ENCODE measurements at regions not wholly inside any gene's neighbourhood (a gene's known extent, or its start where the extent isn't known, plus 50 kb on each side); places are given as distances from the start of the nearest gene placed in this dataset.
A peak's percentile ranks its signal among the peaks of the same experiment; 100 is the strongest.

DNA sequence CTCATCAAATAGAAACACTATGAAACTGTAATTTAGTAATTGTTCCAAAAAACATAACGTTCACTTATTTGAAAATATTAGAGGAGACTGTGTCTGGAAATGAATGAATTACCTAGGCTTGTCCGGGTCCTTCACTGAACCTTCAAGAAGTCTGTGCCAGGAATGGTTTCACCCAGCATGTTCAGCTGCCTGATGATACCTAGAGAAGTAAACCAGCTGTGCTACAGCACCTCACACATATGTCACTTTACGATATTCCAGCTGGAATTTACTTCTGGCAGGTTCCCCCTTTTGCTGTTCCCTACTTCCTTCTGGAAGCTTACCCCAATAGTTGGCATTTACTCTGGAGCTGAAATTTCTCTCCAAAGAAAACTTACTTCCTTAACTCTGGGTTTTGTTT is 906.5 kb downstream of the FAT4 start:
- Histone ChIP-seq H3K27ac (ENCODE audit: low read length) (no peak overlapping the region), H3K79me2 (ENCODE audit: low read length) (no peaks in the 10 kb centered on the region), H3K4me2 (ENCODE audit: low read length) (no peak overlapping the region), H3K9me3 (ENCODE audit: insufficient read depth, low read length) (no peaks in the 10 kb centered on the region), H3K36me3 (replicated peaks; ENCODE audit: low read depth, low read length) (no peaks in the 10 kb centered on the region), H4K20me1 (ENCODE audit: insufficient read depth, low read length) (no peaks in the 10 kb centered on the region), H3K4me3 (ENCODE audit: low read length) (no peak overlapping the region), H3K9ac (ENCODE audit: low read length) (no peak overlapping the region), H2AFZ (ENCODE audit: low read depth, low read length) (no peak overlapping the region), H3K4me1 (ENCODE audit: low read length) (no peaks in the 10 kb centered on the region), H3K27me3 (ENCODE audit: low read depth, low read length) (no peaks in the 10 kb centered on the region)
- TF ChIP-seq, protein P1, sequence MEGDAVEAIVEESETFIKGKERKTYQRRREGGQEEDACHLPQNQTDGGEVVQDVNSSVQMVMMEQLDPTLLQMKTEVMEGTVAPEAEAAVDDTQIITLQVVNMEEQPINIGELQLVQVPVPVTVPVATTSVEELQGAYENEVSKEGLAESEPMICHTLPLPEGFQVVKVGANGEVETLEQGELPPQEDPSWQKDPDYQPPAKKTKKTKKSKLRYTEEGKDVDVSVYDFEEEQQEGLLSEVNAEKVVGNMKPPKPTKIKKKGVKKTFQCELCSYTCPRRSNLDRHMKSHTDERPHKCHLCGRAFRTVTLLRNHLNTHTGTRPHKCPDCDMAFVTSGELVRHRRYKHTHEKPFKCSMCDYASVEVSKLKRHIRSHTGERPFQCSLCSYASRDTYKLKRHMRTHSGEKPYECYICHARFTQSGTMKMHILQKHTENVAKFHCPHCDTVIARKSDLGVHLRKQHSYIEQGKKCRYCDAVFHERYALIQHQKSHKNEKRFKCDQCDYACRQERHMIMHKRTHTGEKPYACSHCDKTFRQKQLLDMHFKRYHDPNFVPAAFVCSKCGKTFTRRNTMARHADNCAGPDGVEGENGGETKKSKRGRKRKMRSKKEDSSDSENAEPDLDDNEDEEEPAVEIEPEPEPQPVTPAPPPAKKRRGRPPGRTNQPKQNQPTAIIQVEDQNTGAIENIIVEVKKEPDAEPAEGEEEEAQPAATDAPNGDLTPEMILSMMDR (IDR thresholded peaks at IDR 0.05; ENCODE audit: low read depth, low read length) = no peak
- no peak for TF ChIP-seq EZH2phosphoT487 (IDR thresholded peaks at IDR 0.05; ENCODE audit: low read depth)

DNA sequence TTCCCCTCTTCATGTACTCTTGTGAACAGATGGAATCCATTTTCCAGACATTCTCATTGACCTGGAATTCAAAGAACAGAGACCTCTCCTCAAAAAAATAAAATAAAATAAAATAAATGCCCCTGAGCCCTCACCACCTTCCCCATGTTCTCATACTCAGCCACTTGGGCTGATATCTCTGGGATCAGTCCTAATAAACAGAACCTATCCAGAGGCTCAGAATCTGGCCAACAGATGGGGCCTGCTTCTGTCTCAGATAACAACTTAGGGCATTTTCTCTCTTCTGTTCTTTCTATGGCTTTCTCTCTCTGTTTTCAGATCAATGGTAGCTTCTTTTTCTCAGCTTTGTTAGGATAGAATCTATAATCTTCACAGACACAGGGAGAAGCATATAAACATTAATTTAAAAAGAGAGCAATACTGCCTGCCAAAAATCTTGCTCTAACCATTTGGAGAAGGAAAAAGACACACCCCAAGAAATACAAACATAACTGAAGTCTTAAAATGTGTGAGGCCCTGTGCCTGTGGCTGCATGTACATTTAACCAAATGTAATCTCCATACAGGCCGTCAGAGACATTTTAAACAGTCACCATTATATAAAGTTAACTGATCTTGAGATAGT is 907.1 kb downstream of the FAT4 start:
- Histone ChIP-seq H3K79me2 (ENCODE audit: low read length) (no peaks in the 10 kb centered on the region), H3K4me2 (ENCODE audit: low read length) (no peak overlapping the region), H3K36me3 (replicated peaks; ENCODE audit: low read depth, low read length) (no peaks in the 10 kb centered on the region), H3K27me3 (ENCODE audit: low read depth, low read length) (no peaks in the 10 kb centered on the region), H3K4me3 (ENCODE audit: low read length) (no peak overlapping the region), H2AFZ (ENCODE audit: low read depth, low read length) (no peak overlapping the region), H3K9ac (ENCODE audit: low read length) (no peak overlapping the region), H3K9me3 (ENCODE audit: insufficient read depth, low read length) (no peaks in the 10 kb centered on the region), H3K27ac (ENCODE audit: low read length) (no peak overlapping the region), H4K20me1 (ENCODE audit: insufficient read depth, low read length) (no peaks in the 10 kb centered on the region), H3K4me1 (ENCODE audit: low read length) (no peaks in the 10 kb centered on the region)
- TF ChIP-seq, protein P1 (IDR thresholded peaks at IDR 0.05; ENCODE audit: low read depth, low read length) = no peak
- no peak for TF ChIP-seq EZH2phosphoT487 (IDR thresholded peaks at IDR 0.05; ENCODE audit: low read depth)

DNA sequence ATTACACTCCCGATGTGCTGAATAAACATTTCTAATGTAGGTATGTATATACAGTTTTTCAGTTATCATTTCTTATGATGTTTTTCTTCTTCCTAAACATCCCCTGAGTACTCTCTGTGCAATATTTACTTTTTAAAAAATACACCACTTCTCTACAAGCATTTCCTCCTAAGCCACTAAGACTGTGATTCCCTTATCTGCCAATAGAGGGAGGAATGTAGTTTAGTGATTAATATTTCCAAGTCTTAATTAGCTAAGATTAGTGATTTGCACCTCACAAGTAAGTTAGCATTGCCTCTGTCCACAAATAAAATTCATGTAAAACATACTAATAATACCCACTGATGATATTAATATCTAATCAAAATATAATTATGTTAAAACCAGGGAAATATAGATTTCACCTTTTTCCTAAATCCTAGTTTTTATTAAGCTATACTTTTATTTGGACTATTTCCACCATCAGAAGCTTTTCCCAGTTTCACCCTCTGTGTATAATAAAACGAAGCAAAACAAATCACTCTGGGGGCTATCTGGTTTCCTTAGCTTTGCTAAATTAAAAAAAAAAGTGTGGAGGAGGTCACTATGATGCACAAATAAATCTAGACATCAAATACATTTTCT is 909.1 kb downstream of the FAT4 start:
- no peaks in the 10 kb centered on the region for H3K79me2 ChIP-seq (ENCODE audit: low read length)
- no peaks in the 10 kb centered on the region for H3K4me1 ChIP-seq (ENCODE audit: low read length)
- no peaks in the 10 kb centered on the region for H3K36me3 ChIP-seq (replicated peaks; ENCODE audit: low read depth, low read length)
- no peaks in the 10 kb centered on the region for H4K20me1 ChIP-seq (ENCODE audit: insufficient read depth, low read length)
- H3K4me3 ChIP-seq (ENCODE audit: low read length) = no peak overlapping the region
- H3K4me2 ChIP-seq (ENCODE audit: low read length) = no peak overlapping the region
- H3K9me3 ChIP-seq (ENCODE audit: insufficient read depth, low read length) = no peaks in the 10 kb centered on the region
- TF ChIP-seq, protein P1 (IDR thresholded peaks at IDR 0.05; ENCODE audit: low read depth, low read length) = peak; percentile 55
- no peak for TF ChIP-seq EZH2phosphoT487 (IDR thresholded peaks at IDR 0.05; ENCODE audit: low read depth)
- no peak overlapping the region for H2AFZ ChIP-seq (ENCODE audit: low read depth, low read length)
- no peak overlapping the region for H3K27ac ChIP-seq (ENCODE audit: low read length)
- H3K9ac ChIP-seq (ENCODE audit: low read length) = no peak overlapping the region
- no peaks in the 10 kb centered on the region for H3K27me3 ChIP-seq (ENCODE audit: low read depth, low read length)

DNA sequence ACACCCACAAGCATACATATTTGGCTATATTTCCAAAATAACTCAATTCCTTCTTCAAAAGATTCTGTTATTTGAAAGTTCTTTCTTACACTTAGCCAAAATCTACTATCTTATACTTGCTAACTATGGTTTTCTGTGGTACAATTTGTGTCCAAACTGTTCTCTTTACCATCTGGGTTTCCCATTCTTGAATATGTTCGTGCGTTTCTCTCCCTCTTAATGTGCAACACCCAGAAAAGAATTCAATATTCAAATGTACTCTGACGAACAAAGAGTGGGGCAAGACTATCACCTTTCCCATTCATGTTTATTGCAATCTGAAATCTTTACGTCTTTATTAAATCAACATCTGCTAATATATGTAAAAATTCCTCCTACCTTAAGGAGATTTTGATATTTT is 912.7 kb downstream of the FAT4 start:
- Histone ChIP-seq H4K20me1 (ENCODE audit: insufficient read depth, low read length) (no peaks in the 10 kb centered on the region), H3K36me3 (replicated peaks; ENCODE audit: low read depth, low read length) (no peaks in the 10 kb centered on the region), H3K9ac (ENCODE audit: low read length) (no peak overlapping the region), H3K4me3 (ENCODE audit: low read length) (no peak overlapping the region), H3K27me3 (ENCODE audit: low read depth, low read length) (no peaks in the 10 kb centered on the region), H3K4me2 (ENCODE audit: low read length) (no peak overlapping the region), H3K27ac (ENCODE audit: low read length) (no peak overlapping the region), H3K4me1 (ENCODE audit: low read length) (no peaks in the 10 kb centered on the region), H3K9me3 (ENCODE audit: insufficient read depth, low read length) (no peaks in the 10 kb centered on the region), H3K79me2 (ENCODE audit: low read length) (no peaks in the 10 kb centered on the region), H2AFZ (ENCODE audit: low read depth, low read length) (no peak overlapping the region)
- TF ChIP-seq, protein P1 (IDR thresholded peaks at IDR 0.05; ENCODE audit: low read depth, low read length) = no peak
- no peak for TF ChIP-seq EZH2phosphoT487 (IDR thresholded peaks at IDR 0.05; ENCODE audit: low read depth)
